ENCODE measurements at regions not wholly inside any gene's neighbourhood (a gene's known extent, or its start where the extent isn't known, plus 50 kb on each side); places are given as distances from the start of the nearest gene placed in this dataset.

- Mint-ChIP-seq H3K4me3 (ENCODE audit: unreplicated experiment) (no peak overlapping the region), H3K27ac (ENCODE audit: unreplicated experiment) (no peak overlapping the region), H3K36me3 (ENCODE audit: low read depth, unreplicated experiment) (no peaks in the 10 kb centered on the region), H3K4me1 (ENCODE audit: unreplicated experiment) (no peaks in the 10 kb centered on the region), H3K9me3 (ENCODE audit: unreplicated experiment) (no peaks in the 10 kb centered on the region), H3K27me3 (ENCODE audit: unreplicated experiment) (no peaks in the 10 kb centered on the region)
- TF ChIP-seq CTCF (IDR thresholded peaks at IDR 0.05; ENCODE audit: unreplicated experiment): no peak
- DNase-seq (ENCODE audit: low spot score): peak; percentile 22
Measured at GRCh38 chr3:165254812-165255211, 58.6 kb upstream of the SLITRK3 start.

All from endothelial cell (in vitro differentiated cells).